SKM-1 (cell line): ENCODE measurements at regions not wholly inside any gene's neighbourhood (a gene's known extent, or its start where the extent isn't known, plus 50 kb on each side); places are given as distances from the start of the nearest gene placed in this dataset.

ENCODE experiments used
- DNase-seq: peaks from one replicate; lab custom pipeline; 2025; ENCODE audit not compliant: unreplicated experiment; lab: John Stamatoyannopoulos, UW

- no peak for DNase-seq
These were observed 359.7 kb downstream of the MAFB start for GRCh38 chr20:40329321-40329720.

- no peak for DNase-seq
These were observed 362.3 kb downstream of the MAFB start for GRCh38 chr20:40326784-40327183.

GRCh38 chr20:40325006-40325568, 363.9 kb downstream of the MAFB start:
- no peak for DNase-seq

- DNase-seq, result peak; percentile 39
These were observed 365.7 kb downstream of the MAFB start for GRCh38 chr20:40323361-40323794.

- DNase-seq, result peak; percentile 44
These were observed 366.1 kb downstream of the MAFB start for GRCh38 chr20:40322941-40323340.

- no peak for DNase-seq
These were observed 368.5 kb downstream of the MAFB start for GRCh38 chr20:40320517-40321011.

GRCh38 chr20:40319741-40320516, 369.1 kb downstream of the MAFB start:
- DNase-seq, result no peak

GRCh38 chr20:40319056-40319455, 370.0 kb downstream of the MAFB start:
- DNase-seq, result no peak

- DNase-seq, result no peak
These were observed 371.8 kb downstream of the MAFB start for GRCh38 chr20:40317156-40317790.

- DNase-seq, result no peak
These were observed 374.8 kb downstream of the MAFB start for GRCh38 chr20:40314278-40314677.

GRCh38 chr20:40313730-40314129, 375.3 kb downstream of the MAFB start:
- no peak for DNase-seq

GRCh38 chr20:40309731-40310130, 379.3 kb downstream of the MAFB start:
- no peak for DNase-seq

- DNase-seq, result no peak
These were observed 381.0 kb downstream of the MAFB start for GRCh38 chr20:40307997-40308396.

- no peak for DNase-seq
These were observed 381.8 kb downstream of the MAFB start for GRCh38 chr20:40307268-40307667.

- no peak for DNase-seq
These were observed 383.7 kb downstream of the MAFB start for GRCh38 chr20:40305303-40305702.

- no peak for DNase-seq
These were observed 384.9 kb downstream of the MAFB start for GRCh38 chr20:40304119-40304613.

- no peak for DNase-seq
These were observed 394.3 kb downstream of the MAFB start for GRCh38 chr20:40294747-40295146.

GRCh38 chr20:40294175-40294574, 394.9 kb downstream of the MAFB start:
- DNase-seq, result no peak

GRCh38 chr20:40293740-40294139, 395.3 kb downstream of the MAFB start:
- no peak for DNase-seq

- no peak for DNase-seq
These were observed 397.4 kb downstream of the MAFB start for GRCh38 chr20:40291493-40292135.

GRCh38 chr20:40287683-40288082, 401.4 kb downstream of the MAFB start:
- DNase-seq, result no peak
